ENCODE measurements at regions not wholly inside any gene's neighbourhood (a gene's known extent, or its start where the extent isn't known, plus 50 kb on each side); places are given as distances from the start of the nearest gene placed in this dataset.
"Not testable (repeated sequence)": the region's sequence is repeated elsewhere in the genome, so short reads cannot be mapped to it uniquely, and the experiment has no call there.

- H3K36me3 ChIP-seq (ENCODE audit: control insufficient read depth in 1 of 2, insufficient read depth in 2 of 2, low read length in 2 of 2) = no peaks in the 10 kb centered on the region
- H3K27ac ChIP-seq (ENCODE audit: low read length) = no peak overlapping the region
- H3K9me3 ChIP-seq (ENCODE audit: control insufficient read depth in 1 of 2, low read length in 2 of 2) = no peaks in the 10 kb centered on the region
- H3K4me3 ChIP-seq (ENCODE audit: low read depth in 1 of 2, low read length in 2 of 2) = no peak overlapping the region
- peaks cover 0 to 6% of the 10 kb centered on the region in 2 donors for H3K4me1 ChIP-seq (ENCODE audit: control insufficient read depth in 1 of 2, insufficient read depth in 2 of 2, low read length in 2 of 2)
- no peaks in the 10 kb centered on the region for H3K27me3 ChIP-seq (ENCODE audit: low read depth, low read length)
These were observed 153.9 kb upstream of the ARHGEF26 start for GRCh38 chr3:153967260-153967659.

- peaks cover 0 to 14% of the 10 kb centered on the region in 2 donors for H3K4me1 ChIP-seq (ENCODE audit: control insufficient read depth in 1 of 2, insufficient read depth in 2 of 2, low read length in 2 of 2)
- no peaks in the 10 kb centered on the region for H3K36me3 ChIP-seq (ENCODE audit: control insufficient read depth in 1 of 2, insufficient read depth in 2 of 2, low read length in 2 of 2)
- no peak overlapping the region for H3K27ac ChIP-seq (ENCODE audit: low read length)
- no peaks in the 10 kb centered on the region for H3K9me3 ChIP-seq (ENCODE audit: control insufficient read depth in 1 of 2, low read length in 2 of 2)
- H3K4me3 ChIP-seq (ENCODE audit: low read depth in 1 of 2, low read length in 2 of 2) = no peak overlapping the region
- H3K27me3 ChIP-seq (ENCODE audit: low read depth, low read length) = no peaks in the 10 kb centered on the region
These were observed 151.1 kb upstream of the ARHGEF26 start for GRCh38 chr3:153970047-153970446.

- Histone ChIP-seq H3K9me3 (ENCODE audit: control insufficient read depth in 1 of 2, low read length in 2 of 2) (no peaks in the 10 kb centered on the region), H3K4me3 (ENCODE audit: low read depth in 1 of 2, low read length in 2 of 2) (no peak overlapping the region), H3K27me3 (ENCODE audit: low read depth, low read length) (no peaks in the 10 kb centered on the region), H3K4me1 (ENCODE audit: control insufficient read depth in 1 of 2, insufficient read depth in 2 of 2, low read length in 2 of 2) (peaks cover 0 to 14% of the 10 kb centered on the region in 2 donors), H3K27ac (ENCODE audit: low read length) (no peak overlapping the region), H3K36me3 (ENCODE audit: control insufficient read depth in 1 of 2, insufficient read depth in 2 of 2, low read length in 2 of 2) (no peaks in the 10 kb centered on the region)
These were observed 150.3 kb upstream of the ARHGEF26 start for GRCh38 chr3:153970741-153971347.

- Histone ChIP-seq H3K9me3 (ENCODE audit: control insufficient read depth in 1 of 2, low read length in 2 of 2) (no peaks in the 10 kb centered on the region), H3K36me3 (ENCODE audit: control insufficient read depth in 1 of 2, insufficient read depth in 2 of 2, low read length in 2 of 2) (no peaks in the 10 kb centered on the region), H3K27me3 (ENCODE audit: low read depth, low read length) (no peaks in the 10 kb centered on the region), H3K4me3 (ENCODE audit: low read depth in 1 of 2, low read length in 2 of 2) (no peak overlapping the region), H3K4me1 (ENCODE audit: control insufficient read depth in 1 of 2, insufficient read depth in 2 of 2, low read length in 2 of 2) (peaks cover 0 to 25% of the 10 kb centered on the region in 2 donors), H3K27ac (ENCODE audit: low read length) (no peak overlapping the region)
These were observed 148.3 kb upstream of the ARHGEF26 start for GRCh38 chr3:153972862-153973261.

GRCh38 chr3:153973722-153974265 lies 147.4 kb upstream of the ARHGEF26 start:
- H3K27ac ChIP-seq (ENCODE audit: low read length) = no peak overlapping the region
- H3K4me3 ChIP-seq (ENCODE audit: low read depth in 1 of 2, low read length in 2 of 2) = no peak overlapping the region
- no peaks in the 10 kb centered on the region for H3K27me3 ChIP-seq (ENCODE audit: low read depth, low read length)
- no peaks in the 10 kb centered on the region for H3K36me3 ChIP-seq (ENCODE audit: control insufficient read depth in 1 of 2, insufficient read depth in 2 of 2, low read length in 2 of 2)
- peaks cover 0 to 30% of the 10 kb centered on the region in 2 donors for H3K4me1 ChIP-seq (ENCODE audit: control insufficient read depth in 1 of 2, insufficient read depth in 2 of 2, low read length in 2 of 2)
- H3K9me3 ChIP-seq (ENCODE audit: control insufficient read depth in 1 of 2, low read length in 2 of 2) = no peaks in the 10 kb centered on the region

- Histone ChIP-seq H3K27ac (ENCODE audit: low read length) (no peak overlapping the region), H3K4me3 (ENCODE audit: low read depth in 1 of 2, low read length in 2 of 2) (no peak overlapping the region), H3K9me3 (ENCODE audit: control insufficient read depth in 1 of 2, low read length in 2 of 2) (no peaks in the 10 kb centered on the region), H3K4me1 (ENCODE audit: control insufficient read depth in 1 of 2, insufficient read depth in 2 of 2, low read length in 2 of 2) (peaks cover 0 to 39% of the 10 kb centered on the region in 2 donors), H3K36me3 (ENCODE audit: control insufficient read depth in 1 of 2, insufficient read depth in 2 of 2, low read length in 2 of 2) (no peaks in the 10 kb centered on the region), H3K27me3 (ENCODE audit: low read depth, low read length) (no peaks in the 10 kb centered on the region)
These were observed 146.6 kb upstream of the ARHGEF26 start for GRCh38 chr3:153974614-153975013.

GRCh38 chr3:153976891-153977554 lies 144.2 kb upstream of the ARHGEF26 start:
- Histone ChIP-seq H3K4me1 (ENCODE audit: control insufficient read depth in 1 of 2, insufficient read depth in 2 of 2, low read length in 2 of 2) (peaks cover 0 to 35% of the 10 kb centered on the region in 2 donors), H3K27me3 (ENCODE audit: low read depth, low read length) (no peaks in the 10 kb centered on the region), H3K4me3 (ENCODE audit: low read depth in 1 of 2, low read length in 2 of 2) (no peak overlapping the region), H3K27ac (ENCODE audit: low read length) (no peak overlapping the region), H3K36me3 (ENCODE audit: control insufficient read depth in 1 of 2, insufficient read depth in 2 of 2, low read length in 2 of 2) (no peaks in the 10 kb centered on the region), H3K9me3 (ENCODE audit: control insufficient read depth in 1 of 2, low read length in 2 of 2) (no peaks in the 10 kb centered on the region)

GRCh38 chr3:153978006-153978405 lies 143.2 kb upstream of the ARHGEF26 start:
- Histone ChIP-seq H3K27ac (ENCODE audit: low read length) (no peak overlapping the region), H3K4me1 (ENCODE audit: control insufficient read depth in 1 of 2, insufficient read depth in 2 of 2, low read length in 2 of 2) (peaks cover 0 to 35% of the 10 kb centered on the region in 2 donors), H3K4me3 (ENCODE audit: low read depth in 1 of 2, low read length in 2 of 2) (no peak overlapping the region), H3K27me3 (ENCODE audit: low read depth, low read length) (no peaks in the 10 kb centered on the region), H3K9me3 (ENCODE audit: control insufficient read depth in 1 of 2, low read length in 2 of 2) (no peaks in the 10 kb centered on the region), H3K36me3 (ENCODE audit: control insufficient read depth in 1 of 2, insufficient read depth in 2 of 2, low read length in 2 of 2) (no peaks in the 10 kb centered on the region)

- no peak overlapping the region for H3K27ac ChIP-seq (ENCODE audit: low read length)
- no peaks in the 10 kb centered on the region for H3K36me3 ChIP-seq (ENCODE audit: control insufficient read depth in 1 of 2, insufficient read depth in 2 of 2, low read length in 2 of 2)
- H3K4me1 ChIP-seq (ENCODE audit: control insufficient read depth in 1 of 2, insufficient read depth in 2 of 2, low read length in 2 of 2) = peaks cover 0 to 27% of the 10 kb centered on the region in 2 donors
- no peak overlapping the region for H3K4me3 ChIP-seq (ENCODE audit: low read depth in 1 of 2, low read length in 2 of 2)
- no peaks in the 10 kb centered on the region for H3K27me3 ChIP-seq (ENCODE audit: low read depth, low read length)
- no peaks in the 10 kb centered on the region for H3K9me3 ChIP-seq (ENCODE audit: control insufficient read depth in 1 of 2, low read length in 2 of 2)
These were observed 141.6 kb upstream of the ARHGEF26 start for GRCh38 chr3:153979418-153980251.

- no peaks in the 10 kb centered on the region for H3K27me3 ChIP-seq (ENCODE audit: low read depth, low read length)
- no peaks in the 10 kb centered on the region for H3K36me3 ChIP-seq (ENCODE audit: control insufficient read depth in 1 of 2, insufficient read depth in 2 of 2, low read length in 2 of 2)
- H3K9me3 ChIP-seq (ENCODE audit: control insufficient read depth in 1 of 2, low read length in 2 of 2) = no peaks in the 10 kb centered on the region
- peaks cover 0 to 27% of the 10 kb centered on the region in 2 donors for H3K4me1 ChIP-seq (ENCODE audit: control insufficient read depth in 1 of 2, insufficient read depth in 2 of 2, low read length in 2 of 2)
- H3K27ac ChIP-seq (ENCODE audit: low read length) = no peak overlapping the region
- no peak overlapping the region for H3K4me3 ChIP-seq (ENCODE audit: low read depth in 1 of 2, low read length in 2 of 2)
These were observed 141.0 kb upstream of the ARHGEF26 start for GRCh38 chr3:153980252-153980590.

- H3K4me1 ChIP-seq (ENCODE audit: control insufficient read depth in 1 of 2, insufficient read depth in 2 of 2, low read length in 2 of 2); H3K27ac ChIP-seq (ENCODE audit: low read length); H3K9me3 ChIP-seq (ENCODE audit: control insufficient read depth in 1 of 2, low read length in 2 of 2); H3K27me3 ChIP-seq (ENCODE audit: low read depth, low read length); H3K4me3 ChIP-seq (ENCODE audit: low read depth in 1 of 2, low read length in 2 of 2); H3K36me3 ChIP-seq (ENCODE audit: control insufficient read depth in 1 of 2, insufficient read depth in 2 of 2, low read length in 2 of 2): not testable (repeated sequence)
These were observed 123.8 kb upstream of the ARHGEF26 start for GRCh38 chr3:153997364-153997763.

Data from muscle layer of duodenum (tissue), 2 donors.